Chondrocyte (in vitro differentiated cells): ENCODE measurements at regions not wholly inside any gene's neighbourhood (a gene's known extent, or its start where the extent isn't known, plus 50 kb on each side); places are given as distances from the start of the nearest gene placed in this dataset.

ENCODE experiments used
- DNase-seq: peaks from one replicate; pipeline ENCODE4 v3.0.0; 2021; ENCODE audit warnings: mixed read lengths, low spot score
- H3K27ac Mint-ChIP-seq: one replicate; pipeline ENCODE4 v1.8.0; 2021; ENCODE audit warnings: mild to moderate bottlenecking, moderate library complexity, mixed read lengths; ENCODE audit not compliant: unreplicated experiment
- H3K27me3 Mint-ChIP-seq: 2 replicates; pipeline ENCODE4 v1.8.0; 2021; ENCODE audit warnings: low read depth, mixed read lengths
- H3K36me3 Mint-ChIP-seq: 2 replicates; pipeline ENCODE4 v1.8.0; 2021; ENCODE audit warnings: low read depth, mixed read lengths
- H3K4me1 Mint-ChIP-seq: 2 replicates; pipeline ENCODE4 v1.8.0; 2021; ENCODE audit warnings: low read depth, mild to moderate bottlenecking, mixed read lengths
- H3K4me3 Mint-ChIP-seq: one replicate; pipeline ENCODE4 v1.8.0; 2021; ENCODE audit warnings: mild to moderate bottlenecking, moderate library complexity, mixed read lengths; ENCODE audit not compliant: unreplicated experiment
- H3K9me3 Mint-ChIP-seq: 2 replicates; pipeline ENCODE4 v1.8.0; 2021; ENCODE audit warnings: low read depth, mixed read lengths
- CTCF ChIP-seq: fragments of 200-600 bp; sonication (generic); IDR thresholded peaks from 2 replicates; pipeline ENCODE4 v1.5.0; 2021; ENCODE audit warnings: antibody characterized with exemption, mild to moderate bottlenecking, moderate library complexity

GRCh38 chr2:8337321-8337720 is 344.5 kb upstream of the ID2 start:
- H3K27ac Mint-ChIP-seq = no peak overlapping the region

GRCh38 chr2:8342407-8342806 is 339.4 kb upstream of the ID2 start:
- peaks cover 7% of the 10 kb centered on the region for H3K4me1 Mint-ChIP-seq
- no peak for TF ChIP-seq CTCF
- no peaks in the 10 kb centered on the region for H3K36me3 Mint-ChIP-seq
- H3K9me3 Mint-ChIP-seq = no peaks in the 10 kb centered on the region
- H3K27ac Mint-ChIP-seq = no peak overlapping the region
- no peaks in the 10 kb centered on the region for H3K27me3 Mint-ChIP-seq
- no peak overlapping the region for H3K4me3 Mint-ChIP-seq
- DNase-seq = no peak

More at GRCh38 chr2:8337321-8337720, 344.5 kb upstream of the ID2 start:
- peaks cover 2% of the 10 kb centered on the region for H3K9me3 Mint-ChIP-seq
- no peaks in the 10 kb centered on the region for H3K36me3 Mint-ChIP-seq
- peaks cover 3% of the 10 kb centered on the region for H3K4me1 Mint-ChIP-seq
- no peak for DNase-seq
- H3K27me3 Mint-ChIP-seq = peaks cover 5% of the 10 kb centered on the region
- H3K4me3 Mint-ChIP-seq = no peak overlapping the region
- no peak for TF ChIP-seq CTCF

GRCh38 chr2:8343031-8343430 is 338.8 kb upstream of the ID2 start:
- TF ChIP-seq CTCF = no peak
- no peak overlapping the region for H3K27ac Mint-ChIP-seq
- DNase-seq = no peak
- H3K27me3 Mint-ChIP-seq = no peaks in the 10 kb centered on the region
- no peak overlapping the region for H3K4me3 Mint-ChIP-seq
- H3K36me3 Mint-ChIP-seq = no peaks in the 10 kb centered on the region
- H3K4me1 Mint-ChIP-seq = peaks cover 7% of the 10 kb centered on the region
- no peaks in the 10 kb centered on the region for H3K9me3 Mint-ChIP-seq

- Mint-ChIP-seq H3K36me3 (no peaks in the 10 kb centered on the region), H3K9me3 (no peaks in the 10 kb centered on the region), H3K4me1 (peaks cover 7% of the 10 kb centered on the region), H3K27ac (no peak overlapping the region), H3K4me3 (no peak overlapping the region), H3K27me3 (no peaks in the 10 kb centered on the region)
- no peak for DNase-seq
- TF ChIP-seq CTCF = no peak
Observed at GRCh38 chr2:8344144-8345097, 337.4 kb upstream of the ID2 start.

GRCh38 chr2:8345200-8345599 is 336.7 kb upstream of the ID2 start:
- no peak for DNase-seq
- H3K9me3 Mint-ChIP-seq = no peaks in the 10 kb centered on the region
- no peak overlapping the region for H3K27ac Mint-ChIP-seq
- H3K4me1 Mint-ChIP-seq = peaks cover 7% of the 10 kb centered on the region
- no peak overlapping the region for H3K4me3 Mint-ChIP-seq
- TF ChIP-seq CTCF = no peak
- H3K36me3 Mint-ChIP-seq = no peaks in the 10 kb centered on the region
- H3K27me3 Mint-ChIP-seq = no peaks in the 10 kb centered on the region
